ENCODE measurements at regions not wholly inside any gene's neighbourhood (a gene's known extent, or its start where the extent isn't known, plus 50 kb on each side); places are given as distances from the start of the nearest gene placed in this dataset.

DNA sequence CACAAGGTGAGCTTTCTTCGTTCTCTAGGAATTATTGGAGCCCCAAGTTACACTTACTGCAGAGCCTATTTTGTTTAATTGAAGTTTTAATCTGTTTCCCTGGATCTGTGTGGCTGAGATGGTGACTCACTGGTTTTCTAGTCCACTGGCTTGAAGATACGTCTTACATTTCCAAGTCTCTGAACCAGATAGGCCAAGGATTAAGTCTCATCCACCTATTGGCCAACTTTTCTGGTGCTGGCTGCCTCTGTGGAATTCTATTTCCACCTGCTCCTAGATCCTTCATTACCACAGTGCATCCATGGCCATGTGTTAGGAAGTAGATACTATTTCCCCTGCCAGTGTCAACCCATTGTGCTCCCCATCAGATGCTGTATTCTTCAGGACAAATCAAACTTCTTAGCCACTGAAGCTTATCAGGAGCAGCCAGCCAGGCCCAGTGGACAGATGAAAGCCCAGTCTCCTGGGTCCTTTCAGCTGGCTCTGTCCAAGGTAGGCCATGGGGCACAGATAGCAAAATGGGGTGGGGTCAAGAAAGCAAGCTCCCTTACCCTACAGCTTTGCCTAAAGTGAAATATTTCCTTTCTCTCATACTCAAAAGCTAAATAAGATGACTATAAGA, 198.8 kb upstream of the TCF4 start:
- TF ChIP-seq, protein P1, sequence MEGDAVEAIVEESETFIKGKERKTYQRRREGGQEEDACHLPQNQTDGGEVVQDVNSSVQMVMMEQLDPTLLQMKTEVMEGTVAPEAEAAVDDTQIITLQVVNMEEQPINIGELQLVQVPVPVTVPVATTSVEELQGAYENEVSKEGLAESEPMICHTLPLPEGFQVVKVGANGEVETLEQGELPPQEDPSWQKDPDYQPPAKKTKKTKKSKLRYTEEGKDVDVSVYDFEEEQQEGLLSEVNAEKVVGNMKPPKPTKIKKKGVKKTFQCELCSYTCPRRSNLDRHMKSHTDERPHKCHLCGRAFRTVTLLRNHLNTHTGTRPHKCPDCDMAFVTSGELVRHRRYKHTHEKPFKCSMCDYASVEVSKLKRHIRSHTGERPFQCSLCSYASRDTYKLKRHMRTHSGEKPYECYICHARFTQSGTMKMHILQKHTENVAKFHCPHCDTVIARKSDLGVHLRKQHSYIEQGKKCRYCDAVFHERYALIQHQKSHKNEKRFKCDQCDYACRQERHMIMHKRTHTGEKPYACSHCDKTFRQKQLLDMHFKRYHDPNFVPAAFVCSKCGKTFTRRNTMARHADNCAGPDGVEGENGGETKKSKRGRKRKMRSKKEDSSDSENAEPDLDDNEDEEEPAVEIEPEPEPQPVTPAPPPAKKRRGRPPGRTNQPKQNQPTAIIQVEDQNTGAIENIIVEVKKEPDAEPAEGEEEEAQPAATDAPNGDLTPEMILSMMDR (IDR thresholded peaks at IDR 0.05), result no peak

DNA sequence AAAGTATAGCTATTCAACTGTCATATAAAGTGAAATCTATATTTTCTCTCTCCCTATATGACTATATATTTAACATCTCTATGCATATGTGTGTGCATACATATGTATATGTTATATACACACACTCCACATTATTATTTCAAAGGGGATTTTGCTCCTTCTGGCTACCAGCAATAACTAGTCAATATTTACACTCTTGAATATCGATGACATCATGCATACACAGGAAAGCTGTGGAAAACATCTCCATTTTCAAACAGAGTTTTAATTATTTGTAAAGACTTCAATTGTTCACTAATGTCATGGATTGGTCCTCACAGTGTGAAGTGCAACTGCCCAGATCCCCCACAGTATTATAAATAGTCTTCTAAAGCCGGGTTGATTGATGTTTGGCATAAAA, 195.9 kb upstream of the TCF4 start:
- 55 to 62% methylated on average over 2 of the region's 2 CpGs for WGBS, 2 donors
- Histone ChIP-seq H3K9me3 (no peaks in the 10 kb centered on the region), H3K36me3 (no peaks in the 10 kb centered on the region), H3K4me3 (no peak overlapping the region), H3K4me1 (peaks cover 0 to 4% (median 0%) of the 10 kb centered on the region in 3 donors), H3K27ac (no peak overlapping the region), H3K27me3 (no peaks in the 10 kb centered on the region)
- TF ChIP-seq, protein P1 (IDR thresholded peaks at IDR 0.05), result no peak
- DNase-seq (no peak), FAIRE-seq (no peak), ATAC-seq (no peak)
- intact Hi-C loops (cut with DNase I), result no loop called here

More for the DNA sequence above, 198.8 kb upstream of the TCF4 start:
- H3K9me3 ChIP-seq, result no peaks in the 10 kb centered on the region
- intact Hi-C loops (cut with DNase I), result no loop called here
- FAIRE-seq, result no peak
- no peaks in the 10 kb centered on the region for H3K36me3 ChIP-seq
- WGBS, 2 donors, result 64 to 89% methylated on average over 2 of the region's 2 CpGs
- no peaks in the 10 kb centered on the region for H3K4me1 ChIP-seq
- H3K27ac ChIP-seq, result no peak overlapping the region
- no peak overlapping the region for H3K4me3 ChIP-seq
- ATAC-seq, result no peak
- H3K27me3 ChIP-seq, result no peaks in the 10 kb centered on the region
- no peak for DNase-seq

DNA sequence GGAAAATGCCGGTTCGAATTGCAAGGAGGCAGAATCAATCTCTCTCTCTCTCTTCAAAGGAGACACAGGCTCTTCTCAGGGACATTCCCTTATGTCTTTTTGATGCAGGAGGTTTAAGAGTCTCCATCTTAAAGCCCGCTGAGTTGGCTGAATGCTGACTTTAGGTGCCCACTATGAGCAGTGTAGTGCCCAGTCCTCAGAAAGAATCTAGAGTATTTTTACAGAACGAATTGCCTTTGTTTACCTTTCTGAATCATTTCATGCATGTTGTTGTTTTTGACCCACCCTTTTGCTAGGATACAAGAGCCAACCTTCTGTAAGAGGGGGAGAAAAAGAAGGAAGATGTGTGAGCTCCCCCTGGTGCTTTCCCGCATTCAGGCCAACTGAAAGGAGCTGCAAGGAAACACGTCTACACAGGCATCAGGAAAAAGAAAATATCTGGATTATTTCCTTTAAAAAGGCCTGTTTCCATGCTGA, 193.5 kb upstream of the TCF4 start:
- Histone ChIP-seq H3K4me1 (peaks cover 0 to 4% (median 0%) of the 10 kb centered on the region in 3 donors), H3K4me3 (no peak overlapping the region), H3K9me3 (no peaks in the 10 kb centered on the region), H3K27me3 (peaks cover 0 to 10% (median 2%) of the 10 kb centered on the region in 4 donors), H3K36me3 (no peaks in the 10 kb centered on the region), H3K27ac (no peak overlapping the region)
- ATAC-seq, result peak in 3 of 4 donors; percentile 30 to 69 (median 61)
- 78 to 79% methylated on average over 6 of the region's 6 CpGs for WGBS, 2 donors
- TF ChIP-seq, protein P1 (IDR thresholded peaks at IDR 0.05), result peak in 1 of 4 donors; percentile 7
- FAIRE-seq, result no peak
- DNase-seq, result no peak
- intact Hi-C loops (cut with DNase I), result no loop called here

DNA sequence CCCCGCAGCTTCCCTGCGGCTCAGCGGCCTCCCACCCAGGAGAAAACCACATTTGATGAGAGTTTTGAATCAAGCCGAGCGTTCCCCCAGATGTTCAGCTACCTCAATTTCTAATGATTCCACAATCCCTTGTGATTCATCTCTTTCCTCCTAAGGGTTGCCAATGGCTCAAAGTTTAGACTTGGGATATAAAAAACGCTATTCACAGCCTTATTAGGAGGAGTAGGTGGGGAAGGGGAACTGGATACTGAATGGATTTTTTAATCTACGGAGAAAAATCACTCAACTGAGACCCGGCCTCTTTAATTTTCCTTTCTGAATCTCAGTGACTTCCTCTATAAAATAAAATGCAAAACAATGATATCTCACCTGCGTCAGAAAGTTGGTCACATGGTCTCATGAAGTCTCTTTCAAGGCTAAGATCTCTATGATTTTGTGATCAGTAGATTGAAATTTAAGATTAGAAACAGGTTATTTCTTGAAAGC, 192.6 kb upstream of the TCF4 start:
- Histone ChIP-seq H3K9me3 (no peaks in the 10 kb centered on the region), H3K27me3 (peaks cover 0 to 10% (median 2%) of the 10 kb centered on the region in 4 donors), H3K36me3 (no peaks in the 10 kb centered on the region), H3K4me3 (peak overlapping the region in 3 of 4 donors; percentile 16 to 53 (median 36)), H3K4me1 (peaks cover 0 to 4% (median 0%) of the 10 kb centered on the region in 3 donors), H3K27ac (no peak overlapping the region)
- DNase-seq (no peak), ATAC-seq (peak in 2 of 4 donors; percentile 19 to 27), FAIRE-seq (no peak)
- TF ChIP-seq, protein P1 (IDR thresholded peaks at IDR 0.05), result no peak
- intact Hi-C loops (cut with DNase I), result no loop called here
- WGBS, 2 donors, result 41 to 42% methylated on average over 9 of the region's 9 CpGs

Data from pancreas (tissue), 10 donors.